ENCODE measurements at regions not wholly inside any gene's neighbourhood (a gene's known extent, or its start where the extent isn't known, plus 50 kb on each side); places are given as distances from the start of the nearest gene placed in this dataset.

DNA sequence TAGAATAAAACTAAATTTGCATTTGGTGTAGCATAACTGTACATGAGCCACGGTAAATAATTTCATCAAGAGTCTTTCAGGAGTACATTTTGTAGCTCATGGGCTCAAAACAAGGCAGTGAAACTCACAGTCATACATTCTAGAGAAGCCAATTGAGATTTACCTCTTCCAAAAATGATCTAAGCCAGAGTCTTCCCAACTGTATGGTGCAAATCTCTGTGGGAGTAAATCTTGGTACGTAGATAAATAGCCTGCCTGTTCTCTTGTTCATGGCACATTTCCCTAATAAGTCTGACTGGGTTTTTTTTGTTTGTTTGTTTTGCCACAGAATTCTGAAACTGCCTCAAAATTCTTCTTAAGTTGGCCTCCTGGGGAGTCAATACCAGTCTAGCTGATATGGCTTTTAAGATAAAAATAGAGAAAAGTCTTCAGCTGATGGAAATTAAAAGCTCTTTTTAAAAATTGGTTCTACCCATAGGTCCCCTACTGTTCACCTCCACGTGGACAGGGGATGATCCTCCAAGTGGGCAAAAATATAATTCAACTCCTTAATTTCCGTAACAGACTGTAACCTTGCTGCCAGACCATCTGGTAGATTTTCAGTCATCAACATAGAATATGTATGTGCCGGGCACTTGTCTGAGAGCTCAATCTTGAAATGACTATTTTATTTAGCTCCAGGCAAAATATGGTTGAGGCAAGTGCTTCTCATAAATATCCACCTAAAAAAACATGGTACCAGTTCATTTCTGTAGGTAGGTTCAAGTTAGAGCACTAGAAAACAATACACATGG, 365.4 kb downstream of the PDHA2 start:
- no peak for TF ChIP-seq YY1 (IDR thresholded peaks at IDR 0.05; ENCODE audit: low read depth)
- TF ChIP-seq NFIC (IDR thresholded peaks at IDR 0.05) = no peak
- TF ChIP-seq CEBPB (IDR thresholded peaks at IDR 0.05) = no peak
- TF ChIP-seq, protein P1, sequence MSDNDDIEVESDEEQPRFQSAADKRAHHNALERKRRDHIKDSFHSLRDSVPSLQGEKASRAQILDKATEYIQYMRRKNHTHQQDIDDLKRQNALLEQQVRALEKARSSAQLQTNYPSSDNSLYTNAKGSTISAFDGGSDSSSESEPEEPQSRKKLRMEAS (IDR thresholded peaks at IDR 0.05) = no peak
- TF ChIP-seq, protein P2, sequence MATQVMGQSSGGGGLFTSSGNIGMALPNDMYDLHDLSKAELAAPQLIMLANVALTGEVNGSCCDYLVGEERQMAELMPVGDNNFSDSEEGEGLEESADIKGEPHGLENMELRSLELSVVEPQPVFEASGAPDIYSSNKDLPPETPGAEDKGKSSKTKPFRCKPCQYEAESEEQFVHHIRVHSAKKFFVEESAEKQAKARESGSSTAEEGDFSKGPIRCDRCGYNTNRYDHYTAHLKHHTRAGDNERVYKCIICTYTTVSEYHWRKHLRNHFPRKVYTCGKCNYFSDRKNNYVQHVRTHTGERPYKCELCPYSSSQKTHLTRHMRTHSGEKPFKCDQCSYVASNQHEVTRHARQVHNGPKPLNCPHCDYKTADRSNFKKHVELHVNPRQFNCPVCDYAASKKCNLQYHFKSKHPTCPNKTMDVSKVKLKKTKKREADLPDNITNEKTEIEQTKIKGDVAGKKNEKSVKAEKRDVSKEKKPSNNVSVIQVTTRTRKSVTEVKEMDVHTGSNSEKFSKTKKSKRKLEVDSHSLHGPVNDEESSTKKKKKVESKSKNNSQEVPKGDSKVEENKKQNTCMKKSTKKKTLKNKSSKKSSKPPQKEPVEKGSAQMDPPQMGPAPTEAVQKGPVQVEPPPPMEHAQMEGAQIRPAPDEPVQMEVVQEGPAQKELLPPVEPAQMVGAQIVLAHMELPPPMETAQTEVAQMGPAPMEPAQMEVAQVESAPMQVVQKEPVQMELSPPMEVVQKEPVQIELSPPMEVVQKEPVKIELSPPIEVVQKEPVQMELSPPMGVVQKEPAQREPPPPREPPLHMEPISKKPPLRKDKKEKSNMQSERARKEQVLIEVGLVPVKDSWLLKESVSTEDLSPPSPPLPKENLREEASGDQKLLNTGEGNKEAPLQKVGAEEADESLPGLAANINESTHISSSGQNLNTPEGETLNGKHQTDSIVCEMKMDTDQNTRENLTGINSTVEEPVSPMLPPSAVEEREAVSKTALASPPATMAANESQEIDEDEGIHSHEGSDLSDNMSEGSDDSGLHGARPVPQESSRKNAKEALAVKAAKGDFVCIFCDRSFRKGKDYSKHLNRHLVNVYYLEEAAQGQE (IDR thresholded peaks at IDR 0.05; ENCODE audit: low read depth) = no peak
- no peak for TF ChIP-seq EGR1 (IDR thresholded peaks at IDR 0.05)
- TF ChIP-seq, protein P3, sequence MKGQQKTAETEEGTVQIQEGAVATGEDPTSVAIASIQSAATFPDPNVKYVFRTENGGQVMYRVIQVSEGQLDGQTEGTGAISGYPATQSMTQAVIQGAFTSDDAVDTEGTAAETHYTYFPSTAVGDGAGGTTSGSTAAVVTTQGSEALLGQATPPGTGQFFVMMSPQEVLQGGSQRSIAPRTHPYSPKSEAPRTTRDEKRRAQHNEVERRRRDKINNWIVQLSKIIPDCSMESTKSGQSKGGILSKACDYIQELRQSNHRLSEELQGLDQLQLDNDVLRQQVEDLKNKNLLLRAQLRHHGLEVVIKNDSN (IDR thresholded peaks at IDR 0.05) = no peak
- no peak for TF ChIP-seq ZBTB7A (IDR thresholded peaks at IDR 0.05; ENCODE audit: low read depth)
- no peak for TF ChIP-seq TEAD4 (IDR thresholded peaks at IDR 0.05)
- no peak for TF ChIP-seq EP300 (IDR thresholded peaks at IDR 0.05; ENCODE audit: borderline replicate concordance)
- no peak for TF ChIP-seq RAD21 (IDR thresholded peaks at IDR 0.05; ENCODE audit: low read depth)
- TF ChIP-seq FOXM1 (IDR thresholded peaks at IDR 0.05; ENCODE audit: borderline replicate concordance, low read depth) = no peak
- TF ChIP-seq CREB1 (IDR thresholded peaks at IDR 0.05; ENCODE audit: low read depth) = no peak
- TF ChIP-seq TCF12 (IDR thresholded peaks at IDR 0.05; ENCODE audit: low read depth) = no peak
- no peak for TF ChIP-seq TAF1 (IDR thresholded peaks at IDR 0.05; ENCODE audit: low read depth)

DNA sequence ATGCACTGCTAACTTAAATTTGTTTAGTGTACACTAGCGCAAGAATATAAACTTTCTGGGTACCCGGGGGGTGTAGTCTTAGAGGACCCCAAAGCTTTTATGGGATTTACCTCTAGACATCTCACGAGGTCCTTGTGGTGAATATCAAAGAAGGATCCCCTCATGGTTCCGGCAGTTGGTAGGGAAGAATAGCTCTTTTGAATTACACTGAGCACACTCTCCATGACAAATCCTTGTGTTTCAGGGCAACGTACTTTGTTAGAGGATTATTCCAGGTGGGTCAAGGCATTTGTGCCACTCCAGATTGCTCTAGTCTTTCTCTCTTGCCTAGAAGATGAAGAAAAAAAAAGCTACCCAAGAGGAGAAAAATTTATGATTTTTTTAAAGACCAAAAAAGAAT, 387.6 kb downstream of the PDHA2 start:
- no peak for TF ChIP-seq TCF12 (IDR thresholded peaks at IDR 0.05; ENCODE audit: low read depth)
- TF ChIP-seq CEBPB (IDR thresholded peaks at IDR 0.05) = no peak
- TF ChIP-seq EGR1 (IDR thresholded peaks at IDR 0.05) = no peak
- no peak for TF ChIP-seq ZBTB7A (IDR thresholded peaks at IDR 0.05; ENCODE audit: low read depth)
- no peak for TF ChIP-seq YY1 (IDR thresholded peaks at IDR 0.05; ENCODE audit: low read depth)
- no peak for TF ChIP-seq RAD21 (IDR thresholded peaks at IDR 0.05; ENCODE audit: low read depth)
- no peak for TF ChIP-seq CREB1 (IDR thresholded peaks at IDR 0.05; ENCODE audit: low read depth)
- TF ChIP-seq TEAD4 (IDR thresholded peaks at IDR 0.05) = no peak
- no peak for TF ChIP-seq EP300 (IDR thresholded peaks at IDR 0.05; ENCODE audit: borderline replicate concordance)
- TF ChIP-seq FOXM1 (IDR thresholded peaks at IDR 0.05; ENCODE audit: borderline replicate concordance, low read depth) = no peak
- TF ChIP-seq, protein P2 (IDR thresholded peaks at IDR 0.05; ENCODE audit: low read depth) = no peak
- TF ChIP-seq, protein P3 (IDR thresholded peaks at IDR 0.05) = no peak
- no peak for TF ChIP-seq NFIC (IDR thresholded peaks at IDR 0.05)
- TF ChIP-seq TAF1 (IDR thresholded peaks at IDR 0.05; ENCODE audit: low read depth) = no peak

DNA sequence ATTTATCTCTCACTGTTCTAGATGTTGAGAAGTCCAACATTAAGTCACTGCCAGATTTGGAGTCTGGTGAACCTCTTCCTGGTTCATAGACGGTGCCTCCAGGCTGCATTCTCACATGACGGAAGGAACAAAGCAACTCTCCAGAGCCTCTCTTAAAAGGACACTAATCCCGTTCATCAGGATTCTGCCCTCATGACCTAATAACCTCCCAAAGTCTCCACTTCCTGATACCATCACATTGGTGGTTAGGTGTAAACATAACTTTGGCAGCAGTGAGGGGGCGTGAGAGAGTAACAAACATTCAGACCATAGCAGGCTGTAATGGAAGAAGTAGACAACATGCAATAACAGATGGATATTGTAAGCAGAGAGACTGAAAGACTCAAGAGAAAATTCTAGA, 388.6 kb downstream of the PDHA2 start:
- TF ChIP-seq RAD21 (IDR thresholded peaks at IDR 0.05; ENCODE audit: low read depth) (no peak), EGR1 (IDR thresholded peaks at IDR 0.05) (no peak), FOXM1 (IDR thresholded peaks at IDR 0.05; ENCODE audit: borderline replicate concordance, low read depth) (no peak), EP300 (IDR thresholded peaks at IDR 0.05; ENCODE audit: borderline replicate concordance) (no peak), NFIC (IDR thresholded peaks at IDR 0.05) (no peak), CREB1 (IDR thresholded peaks at IDR 0.05; ENCODE audit: low read depth) (no peak), YY1 (IDR thresholded peaks at IDR 0.05; ENCODE audit: low read depth) (no peak), TCF12 (IDR thresholded peaks at IDR 0.05; ENCODE audit: low read depth) (no peak), TAF1 (IDR thresholded peaks at IDR 0.05; ENCODE audit: low read depth) (no peak), CEBPB (IDR thresholded peaks at IDR 0.05) (no peak), TEAD4 (IDR thresholded peaks at IDR 0.05) (no peak), ZBTB7A (IDR thresholded peaks at IDR 0.05; ENCODE audit: low read depth) (no peak)
- TF ChIP-seq, protein P2 (IDR thresholded peaks at IDR 0.05; ENCODE audit: low read depth) = no peak
- TF ChIP-seq, protein P1 (IDR thresholded peaks at IDR 0.05) = no peak
- TF ChIP-seq, protein P3 (IDR thresholded peaks at IDR 0.05) = no peak

Data from Ishikawa (cell line).